G401.6 (cell line): ENCODE measurements at regions not wholly inside any gene's neighbourhood (a gene's known extent, or its start where the extent isn't known, plus 50 kb on each side); places are given as distances from the start of the nearest gene placed in this dataset.

Source experiments
- FAIRE-seq: peaks from 2 replicates; lab custom pipeline; 2012; peaks lifted over from hg19 to GRCh38; lab: Jason Lieb, UNC

DNA sequence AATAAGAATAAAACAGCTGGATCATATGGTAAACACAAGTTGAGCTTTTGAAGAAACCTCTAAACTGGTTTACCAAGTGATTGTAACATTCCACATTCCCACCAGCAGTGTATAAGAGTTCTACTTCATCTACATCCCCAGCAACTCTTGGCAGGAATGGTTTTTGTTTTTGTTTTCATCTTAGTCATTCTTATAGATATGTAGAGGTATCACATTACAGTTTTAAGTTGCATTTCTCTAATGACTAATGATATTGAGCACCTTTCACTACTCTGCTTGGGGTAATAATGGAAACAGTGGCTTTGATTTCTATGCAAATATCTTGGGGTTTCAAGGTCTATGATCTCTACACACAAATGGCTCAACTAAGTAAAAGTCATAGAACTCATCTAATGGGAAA lies 614.5 kb downstream of the TBC1D4 start:
- no peak for FAIRE-seq

DNA sequence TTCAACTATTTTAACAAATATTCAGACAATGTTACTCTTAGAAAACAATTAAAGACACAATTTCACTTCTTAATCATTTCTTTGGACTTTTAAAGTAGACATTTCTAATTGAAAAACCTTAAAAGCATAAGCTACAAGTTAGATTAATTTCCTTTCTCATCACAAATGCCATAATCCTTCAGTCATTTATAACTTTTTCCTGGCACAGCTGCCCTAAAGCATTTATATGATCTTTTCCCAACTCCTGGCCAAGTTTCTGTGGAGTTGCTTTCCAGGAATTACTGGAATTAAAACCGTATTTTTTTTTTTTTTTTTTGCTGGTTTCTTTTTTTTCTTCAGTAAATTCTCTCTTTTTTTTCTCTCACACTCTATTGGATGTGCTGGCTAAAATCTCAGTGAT lies 615.9 kb downstream of the TBC1D4 start:
- no peak for FAIRE-seq

DNA sequence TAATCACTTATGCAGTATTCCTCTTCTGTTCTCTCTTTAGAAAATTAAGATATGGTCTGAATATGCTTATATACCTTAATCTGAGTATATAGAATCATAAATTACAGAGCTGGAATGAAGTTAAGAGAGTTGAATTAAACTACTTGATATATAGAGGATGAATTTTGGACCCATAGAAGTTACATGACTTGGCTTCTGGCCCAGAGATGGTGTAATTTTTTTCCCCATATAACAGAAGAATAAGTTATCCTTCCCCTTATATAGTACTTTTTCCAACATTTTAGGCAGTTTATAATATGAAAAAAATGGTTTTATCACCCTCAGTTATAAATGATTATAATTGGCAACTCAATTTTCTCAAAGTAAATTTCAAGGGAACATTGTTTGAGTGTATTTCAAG lies 616.3 kb downstream of the TBC1D4 start:
- FAIRE-seq = no peak

DNA sequence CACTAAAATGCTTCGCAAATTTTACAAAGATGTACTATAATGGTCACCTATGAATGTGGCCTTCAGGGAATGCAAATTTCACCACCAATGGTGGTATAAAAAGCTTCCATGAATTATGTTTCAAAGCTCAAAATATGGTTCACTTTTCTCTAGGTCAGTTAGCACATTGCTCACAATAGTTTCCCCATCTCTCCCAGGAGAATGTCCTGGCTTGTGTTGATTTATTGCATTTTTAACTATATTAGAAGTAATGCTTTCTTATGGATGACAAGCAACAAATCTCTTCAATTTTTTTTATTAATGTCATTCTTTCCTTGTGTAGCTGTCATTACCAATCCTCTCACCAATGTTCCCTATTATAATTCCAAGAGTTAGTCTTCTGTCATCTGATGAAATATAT lies 621.2 kb downstream of the TBC1D4 start:
- FAIRE-seq = no peak

DNA sequence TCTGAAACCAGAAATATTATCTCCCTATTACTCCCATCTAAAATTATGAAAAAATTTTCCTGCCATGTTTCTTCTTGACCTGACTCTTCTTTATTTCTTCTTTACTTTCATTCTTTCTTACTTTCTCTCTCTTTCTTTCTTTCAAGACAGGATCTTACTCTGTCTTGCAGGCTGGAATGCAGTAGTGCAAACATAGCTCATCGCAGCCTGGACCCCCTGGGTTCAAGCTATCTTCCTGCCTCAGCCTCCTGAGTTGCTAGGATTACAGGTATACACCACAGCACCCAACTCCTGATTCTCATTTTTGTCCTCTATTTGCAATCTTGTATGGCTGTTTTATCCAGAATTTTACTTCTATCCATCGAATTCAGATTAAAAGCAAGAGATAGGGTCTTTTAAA lies 631.1 kb downstream of the TBC1D4 start:
- FAIRE-seq = no peak

DNA sequence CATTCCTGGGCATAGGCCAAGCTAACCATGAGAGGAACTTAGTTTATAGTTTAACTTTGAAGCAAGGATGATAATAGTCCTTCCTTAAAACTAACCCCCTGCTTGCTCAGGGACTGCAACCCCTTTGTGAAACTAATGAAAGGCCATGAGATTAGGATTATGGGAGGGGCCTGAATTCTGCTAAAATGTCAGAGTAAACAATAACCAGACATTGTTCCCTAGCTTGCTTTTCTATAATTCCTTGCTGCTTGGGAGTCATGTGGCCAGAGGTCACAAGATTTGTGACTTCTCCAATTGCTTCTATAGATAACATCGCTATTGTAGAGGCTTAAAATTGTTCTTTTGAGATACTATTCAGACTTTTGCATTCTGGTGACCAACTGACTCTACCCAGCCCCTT lies 634.0 kb downstream of the TBC1D4 start:
- no peak for FAIRE-seq

DNA sequence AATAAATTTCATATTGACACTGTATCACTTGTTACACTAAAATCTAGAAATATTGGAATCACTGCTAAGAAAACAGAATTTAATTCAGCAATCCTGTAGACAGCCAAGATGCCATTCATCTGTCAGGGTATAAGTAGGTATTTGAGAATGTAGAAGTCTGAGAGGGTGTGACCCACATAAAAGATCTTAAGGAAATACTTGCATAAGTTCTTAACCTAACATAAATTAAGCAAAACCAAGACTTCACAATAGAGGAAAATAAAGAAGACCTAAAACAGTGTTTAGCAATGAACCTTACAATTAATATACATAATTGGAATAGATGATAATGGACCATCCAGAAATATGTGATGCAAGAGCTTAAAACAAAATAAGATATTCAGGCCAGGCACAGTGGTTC lies 636.2 kb downstream of the TBC1D4 start:
- no peak for FAIRE-seq

DNA sequence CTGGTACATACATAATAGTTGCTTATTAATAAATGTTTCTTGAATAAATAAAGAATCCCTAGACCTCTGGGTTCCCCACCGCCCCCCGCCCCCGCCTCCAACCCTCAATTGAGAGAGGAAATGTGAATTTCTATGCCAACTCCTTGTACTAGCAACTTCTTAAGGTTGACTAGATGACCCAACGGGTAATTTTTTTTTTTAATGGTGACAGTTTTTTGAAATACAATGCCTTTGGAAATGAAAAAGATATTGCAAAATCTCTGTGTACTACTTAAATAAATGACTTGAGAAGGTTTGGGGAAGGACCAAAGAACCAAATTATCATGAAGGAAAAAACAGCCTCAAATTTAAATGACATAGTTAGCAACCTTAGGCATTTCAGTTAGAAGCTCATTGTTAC lies 640.3 kb downstream of the TBC1D4 start:
- FAIRE-seq = no peak

DNA sequence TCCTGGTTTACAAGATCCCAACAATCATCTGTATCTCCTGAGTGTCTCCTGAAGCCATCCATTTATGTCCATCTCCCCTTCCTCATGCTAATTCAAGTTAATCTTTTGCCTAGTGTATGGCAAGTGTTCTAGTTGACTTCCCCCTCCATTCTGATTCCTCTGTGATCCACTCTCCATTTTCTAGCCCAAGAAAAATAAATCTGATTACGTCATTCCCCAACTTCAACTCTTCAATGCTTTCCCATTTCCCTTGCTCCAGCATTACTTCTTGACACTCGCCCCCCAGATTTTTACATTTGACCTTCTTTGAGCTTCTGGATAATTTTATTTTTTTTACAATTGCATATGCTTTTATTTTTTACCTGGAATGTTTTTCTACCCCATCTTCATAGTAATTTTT lies 640.8 kb downstream of the TBC1D4 start:
- no peak for FAIRE-seq

DNA sequence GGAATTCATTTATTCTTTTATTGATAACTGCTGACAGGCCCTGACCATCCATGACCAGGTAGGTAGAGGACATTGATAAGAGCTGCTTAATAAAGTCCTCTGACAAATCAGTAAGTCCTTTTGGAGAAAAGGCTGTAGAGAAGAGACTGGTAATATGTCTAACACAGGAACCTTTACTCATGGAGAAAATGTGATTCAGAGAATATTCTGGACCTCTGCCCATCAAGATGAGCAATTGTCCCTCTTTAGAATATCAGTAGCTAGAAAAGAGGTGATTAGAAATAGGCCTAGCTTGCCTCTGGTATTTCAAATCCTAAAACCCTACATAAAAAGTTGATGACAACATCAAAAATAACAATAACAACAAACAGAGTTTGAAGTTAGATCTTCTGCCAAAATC lies 642.3 kb downstream of the TBC1D4 start:
- FAIRE-seq = no peak

DNA sequence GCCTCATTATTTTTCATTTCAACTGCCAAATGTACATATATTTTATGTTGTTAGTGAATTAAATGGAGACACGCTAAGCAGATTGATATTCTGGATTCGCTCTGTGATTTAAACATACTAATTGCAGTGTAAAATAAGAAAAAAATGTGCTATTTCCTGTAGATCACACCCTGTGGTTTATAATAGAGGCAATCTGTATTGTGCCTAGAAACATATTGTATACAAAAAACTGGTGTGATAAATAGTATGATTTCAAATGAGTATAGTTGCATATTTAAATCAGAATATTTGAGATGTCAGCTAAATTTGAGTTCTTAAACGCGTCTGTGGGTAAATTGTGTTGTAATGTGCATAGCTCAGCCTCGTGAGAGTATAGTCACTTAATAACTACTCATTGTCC lies 643.9 kb downstream of the TBC1D4 start:
- no peak for FAIRE-seq

DNA sequence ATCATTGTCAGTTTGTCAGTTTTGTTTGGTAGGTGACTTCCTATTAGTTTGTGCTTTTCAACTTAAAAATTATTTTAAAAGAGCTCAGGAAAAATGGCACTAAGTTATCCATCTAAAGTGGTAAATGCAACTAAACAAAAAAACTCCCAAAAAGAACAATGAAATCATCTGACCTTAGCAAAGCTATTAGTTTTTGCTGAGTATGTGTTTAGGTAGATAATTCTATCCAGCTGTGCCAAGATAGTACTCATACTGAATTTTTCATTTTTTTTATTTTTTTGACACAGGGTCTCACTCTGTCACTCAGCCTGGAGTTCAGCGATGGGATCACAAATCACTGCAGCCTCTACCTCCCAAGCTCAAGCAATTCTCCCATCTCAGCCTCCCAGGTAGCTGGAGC lies 645.3 kb downstream of the TBC1D4 start:
- FAIRE-seq = no peak

DNA sequence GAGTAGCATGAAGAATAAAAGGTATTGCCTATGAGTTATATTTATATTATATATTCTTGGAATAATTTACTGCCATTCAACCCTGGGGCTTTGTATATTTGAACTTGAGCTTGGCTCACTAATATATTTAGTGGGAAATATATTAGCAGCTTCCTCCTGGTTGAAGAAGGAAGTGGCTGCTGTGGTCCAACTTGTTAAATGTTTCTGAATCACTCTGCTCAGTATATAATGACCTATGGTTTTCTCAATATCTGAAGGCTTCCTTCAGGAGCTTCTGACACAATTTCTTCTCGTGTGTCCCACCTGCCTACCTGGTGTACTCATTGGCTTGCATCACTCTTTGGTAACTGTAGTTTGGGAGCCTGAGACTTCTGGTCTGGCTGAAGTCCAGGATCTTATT lies 646.4 kb downstream of the TBC1D4 start:
- no peak for FAIRE-seq

DNA sequence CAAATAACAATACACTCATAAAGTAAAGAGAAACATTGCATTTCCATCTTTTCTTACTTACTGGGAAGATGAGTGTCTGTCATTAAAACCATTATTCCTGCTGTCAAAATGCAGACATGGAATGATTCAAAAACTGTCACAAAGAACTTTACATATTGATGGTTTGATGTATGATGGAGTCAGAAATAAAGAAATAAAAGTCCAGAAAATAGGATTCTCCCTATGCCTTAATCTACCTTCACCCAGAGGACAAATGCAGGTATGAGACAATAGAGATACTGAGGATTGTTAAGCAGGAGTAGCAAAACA lies 656.1 kb downstream of the TBC1D4 start:
- FAIRE-seq = no peak

DNA sequence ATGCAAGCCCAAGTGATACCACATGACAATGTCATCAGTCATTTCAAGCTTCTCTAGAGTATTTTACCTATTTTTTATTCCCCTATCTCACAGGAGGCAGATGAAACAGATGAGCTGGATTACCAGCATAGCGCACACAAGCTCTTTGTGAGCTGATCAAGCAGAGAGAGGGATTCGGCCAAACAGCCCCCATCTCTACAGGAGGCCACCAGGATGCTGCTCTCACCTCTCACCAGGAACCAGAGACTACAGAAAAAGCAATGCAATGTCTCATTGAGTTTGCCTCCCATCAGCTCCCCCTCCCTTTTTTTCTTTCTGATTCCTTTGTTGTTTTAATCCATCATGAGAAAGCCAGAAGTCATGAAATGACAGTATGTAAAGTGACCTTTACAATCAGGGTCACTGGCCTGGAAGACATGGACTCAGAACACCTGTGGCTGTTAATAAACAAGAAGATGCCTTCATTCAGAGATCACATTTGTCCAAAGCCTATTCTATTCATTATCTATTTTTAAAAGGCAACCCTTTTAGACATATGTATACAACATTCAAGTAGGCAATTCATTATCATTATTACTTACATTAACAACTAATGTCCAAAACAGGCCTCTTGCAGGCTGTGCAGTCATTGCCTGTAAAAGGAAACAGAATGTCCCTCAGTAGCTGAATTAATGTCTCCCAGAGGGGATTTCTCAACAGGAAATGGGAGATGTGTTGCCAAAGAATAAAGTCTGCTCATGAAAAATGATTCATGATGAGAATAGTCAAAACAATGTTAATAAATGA lies 656.6 kb downstream of the TBC1D4 start:
- FAIRE-seq = no peak

DNA sequence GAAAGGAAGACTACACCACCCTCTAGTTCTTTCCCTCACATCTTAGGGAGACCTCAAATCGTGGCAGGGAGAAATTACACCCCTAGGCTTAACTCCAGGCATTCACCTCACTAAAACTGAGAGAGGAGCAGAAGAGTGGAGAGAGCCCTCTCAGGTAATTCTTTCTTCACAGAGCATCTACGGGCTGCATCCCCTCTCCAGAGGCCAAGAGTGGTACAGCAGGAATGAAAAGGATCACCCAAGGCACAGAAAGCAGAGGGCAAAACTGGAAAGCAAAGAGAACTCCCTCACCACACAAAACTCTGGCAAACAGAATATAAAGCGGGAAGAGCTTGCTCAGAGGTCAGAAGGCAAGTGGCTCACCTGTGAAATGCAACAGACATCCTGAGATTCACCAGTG lies 661.2 kb downstream of the TBC1D4 start:
- no peak for FAIRE-seq

DNA sequence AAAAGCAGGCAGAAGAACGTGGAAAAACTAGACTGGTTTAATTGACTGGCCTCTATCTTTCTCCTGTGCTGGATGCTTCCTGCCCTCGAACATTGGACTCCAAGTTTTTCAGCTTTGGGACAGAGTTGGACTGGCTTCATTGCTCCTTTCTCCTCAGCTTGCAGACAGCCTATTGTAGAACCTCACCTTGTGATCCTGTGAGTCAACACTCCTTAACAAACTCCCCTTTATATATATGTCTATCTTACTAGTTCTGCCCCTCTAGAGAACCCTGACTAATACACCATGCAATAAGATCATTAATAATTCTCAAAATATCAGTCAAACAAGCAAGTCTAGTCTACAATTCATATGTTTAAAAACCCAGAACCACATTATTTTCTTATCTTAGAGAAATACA lies 662.4 kb downstream of the TBC1D4 start:
- no peak for FAIRE-seq

DNA sequence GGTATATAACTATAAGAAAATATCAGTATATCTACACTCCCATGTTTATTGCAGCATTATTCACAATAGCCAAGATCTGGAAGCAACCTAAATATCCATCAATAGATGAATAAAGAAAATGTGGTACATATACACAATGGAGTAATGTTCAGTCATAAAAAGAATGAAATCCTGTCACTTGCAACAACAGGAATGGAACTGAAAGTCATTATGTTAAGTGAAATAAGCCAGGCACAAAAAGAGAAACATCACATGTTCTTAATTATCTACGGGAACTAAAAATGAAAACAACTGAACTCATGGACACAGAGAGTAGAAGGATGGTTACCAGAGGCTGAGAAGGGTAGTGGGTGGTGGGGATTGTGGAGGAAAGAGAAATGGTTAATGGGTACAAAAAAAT lies 665.2 kb downstream of the TBC1D4 start:
- no peak for FAIRE-seq

DNA sequence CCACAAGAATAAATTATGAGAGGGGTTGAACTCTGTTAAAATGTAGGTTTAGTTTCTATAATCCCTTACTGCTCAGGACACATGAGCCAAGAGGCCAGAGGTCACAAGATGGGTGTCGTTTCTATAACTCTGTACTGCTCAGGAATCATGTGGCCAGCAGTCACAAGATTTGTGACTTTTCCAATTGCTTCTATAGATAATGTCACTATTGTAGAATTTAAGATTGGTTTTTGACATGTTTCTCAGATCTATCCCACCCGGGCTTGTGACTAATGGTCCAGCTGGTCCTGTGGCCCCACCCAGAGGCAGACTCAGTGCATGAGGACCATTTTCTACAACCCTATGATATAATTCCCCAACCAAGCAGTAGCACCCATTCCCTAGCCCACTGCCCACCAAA lies 662.0 kb upstream of the KLF12 start:
- no peak for FAIRE-seq

DNA sequence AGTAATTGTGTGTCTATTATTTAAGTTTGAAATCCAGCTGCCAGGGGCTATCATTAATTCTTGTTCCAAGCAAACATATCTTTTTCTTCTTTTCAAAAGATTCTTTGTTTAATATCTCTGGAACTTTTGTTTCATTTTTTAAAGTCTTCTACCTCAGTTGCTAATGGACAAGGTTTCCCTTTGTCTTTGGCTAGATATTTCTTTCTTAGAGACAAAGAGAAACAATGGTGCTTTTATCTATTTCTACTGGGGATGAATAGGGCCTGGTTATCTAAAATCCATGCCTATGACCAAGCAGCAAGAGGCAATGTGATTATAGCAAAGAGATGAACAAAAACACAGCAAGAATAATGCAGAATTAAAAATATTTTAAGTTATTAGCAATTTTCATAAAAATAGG lies 661.3 kb upstream of the KLF12 start:
- no peak for FAIRE-seq

DNA sequence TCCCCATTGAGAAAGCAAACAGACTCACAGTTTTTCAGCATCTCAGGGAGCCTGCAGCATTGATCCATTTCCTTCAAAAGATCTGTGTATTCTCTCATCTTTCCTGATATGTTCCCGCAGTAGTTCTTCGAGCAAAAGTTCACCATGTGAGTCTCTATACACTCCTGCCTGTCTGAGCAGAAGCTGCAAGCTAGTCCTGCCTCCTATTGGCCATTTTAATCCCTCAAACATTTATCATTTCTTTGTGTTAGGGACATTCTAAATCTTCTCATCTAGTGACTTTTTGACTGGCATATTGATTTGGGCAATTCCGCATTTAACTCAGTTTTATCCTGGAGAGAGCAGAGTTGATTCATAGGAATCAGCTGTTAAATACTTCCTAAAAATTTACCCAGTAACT lies 660.4 kb upstream of the KLF12 start:
- no peak for FAIRE-seq

DNA sequence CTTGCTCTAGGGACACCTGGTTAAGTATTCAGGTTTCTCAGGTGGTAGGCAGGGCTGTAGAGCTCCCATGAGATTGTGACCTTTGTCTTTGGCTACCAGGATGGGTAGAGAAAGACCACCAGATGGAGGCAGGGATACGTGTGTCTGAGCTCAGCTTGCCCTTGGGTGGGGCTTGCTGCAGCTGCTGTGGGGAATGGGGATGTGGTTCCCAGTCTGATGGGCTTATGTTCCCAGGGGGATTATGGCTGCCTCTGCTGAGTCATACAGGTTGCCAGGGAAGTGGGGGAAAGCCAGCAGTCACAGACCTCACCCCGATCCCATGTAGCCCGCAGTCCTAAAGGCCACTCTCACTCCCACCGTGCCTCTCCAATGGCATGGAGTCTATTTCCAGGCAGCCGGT lies 659.9 kb upstream of the KLF12 start:
- FAIRE-seq = no peak

DNA sequence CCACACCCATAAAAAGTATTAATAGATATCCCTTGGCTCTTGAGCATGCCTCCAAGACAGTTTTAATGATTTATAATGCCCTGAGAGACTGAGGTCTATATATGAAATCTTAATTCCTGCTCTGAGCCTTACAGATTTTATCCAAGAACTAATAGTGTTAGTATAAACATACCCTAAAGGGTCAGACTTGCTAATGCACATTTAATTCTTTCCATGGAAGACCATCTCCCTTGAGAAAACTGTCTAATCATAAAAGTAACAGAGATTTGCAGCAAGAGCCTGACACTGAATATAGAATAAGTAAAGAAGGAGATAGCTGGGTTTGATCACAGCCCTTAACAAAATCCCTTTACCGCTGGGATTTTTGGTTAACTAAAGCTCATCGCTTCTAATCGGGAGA lies 650.8 kb upstream of the KLF12 start:
- FAIRE-seq = no peak

DNA sequence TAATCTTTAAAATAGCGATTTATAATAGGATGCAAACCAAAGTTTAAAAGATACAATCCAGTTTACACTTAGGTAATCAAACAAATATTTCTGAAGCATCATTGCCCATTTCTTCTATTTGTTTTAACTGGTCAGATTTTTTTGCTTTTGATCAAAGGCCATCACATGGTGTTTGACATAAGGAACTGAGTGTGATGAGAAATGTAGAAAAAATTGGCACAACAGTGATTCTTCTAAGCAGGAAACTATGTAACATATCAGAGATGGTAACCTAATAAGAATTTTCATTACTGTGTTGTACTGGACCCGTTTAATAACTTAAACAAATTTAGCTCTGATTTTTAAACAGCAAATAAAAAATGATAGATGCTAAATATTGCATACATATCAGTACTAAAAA lies 644.7 kb upstream of the KLF12 start:
- FAIRE-seq = no peak

DNA sequence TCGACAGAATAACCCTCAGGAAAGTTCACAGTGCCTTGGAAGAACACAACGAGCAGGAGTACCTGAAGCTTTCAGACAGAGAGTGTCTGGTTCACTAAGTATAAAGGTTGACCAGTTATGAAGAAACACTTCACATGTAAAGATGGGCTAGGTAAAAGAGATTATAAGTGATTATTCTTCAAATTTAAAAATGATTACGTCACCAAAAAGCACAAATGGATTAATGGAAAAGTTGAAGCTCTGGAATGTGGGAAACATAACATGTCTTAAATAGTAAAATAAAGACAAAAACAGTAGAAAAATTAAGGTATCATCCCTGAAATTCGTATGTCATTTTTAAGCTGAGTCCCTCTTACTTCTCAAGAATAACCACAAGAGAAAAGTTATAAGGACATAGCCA lies 643.9 kb upstream of the KLF12 start:
- no peak for FAIRE-seq
